ENCODE measurements at regions not wholly inside any gene's neighbourhood (a gene's known extent, or its start where the extent isn't known, plus 50 kb on each side); places are given as distances from the start of the nearest gene placed in this dataset.

GRCh38 chr3:107132674-107133073 is 244.6 kb upstream of the CCDC54 start:
- H3K27ac Mint-ChIP-seq (ENCODE audit: unreplicated experiment): no peak overlapping the region
- H3K36me3 Mint-ChIP-seq (ENCODE audit: low read depth): no peaks in the 10 kb centered on the region
- H3K27me3 Mint-ChIP-seq (ENCODE audit: low read depth): no peaks in the 10 kb centered on the region
- TF ChIP-seq CTCF (IDR thresholded peaks at IDR 0.05): no peak
- H3K4me1 Mint-ChIP-seq (ENCODE audit: low read depth): peaks cover 13% of the 10 kb centered on the region
- no peak for DNase-seq (ENCODE audit: low spot score)
- no peaks in the 10 kb centered on the region for H3K9me3 Mint-ChIP-seq (ENCODE audit: low read depth)
- H3K4me3 Mint-ChIP-seq (ENCODE audit: unreplicated experiment): no peak overlapping the region

DNA sequence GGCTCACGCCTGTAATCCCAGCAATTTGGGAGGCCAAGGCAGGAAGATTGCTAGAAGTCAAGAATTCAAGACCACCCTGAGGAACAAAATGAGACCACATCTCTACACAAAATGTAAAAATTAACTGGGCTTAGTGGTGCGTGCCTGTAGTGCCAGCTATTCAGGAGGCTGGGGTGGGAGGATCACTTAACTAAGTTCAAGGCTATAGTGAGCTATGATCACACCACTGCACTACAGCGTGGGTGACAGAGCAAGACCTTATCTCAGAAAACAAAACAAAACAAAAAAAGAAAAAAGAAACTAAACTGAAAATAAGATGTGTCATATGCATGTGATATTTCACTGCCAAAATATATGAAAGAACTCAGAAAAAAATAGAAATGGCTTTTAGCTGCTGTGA is 243.3 kb upstream of the CCDC54 start:
- no peak for DNase-seq (ENCODE audit: low spot score)
- Mint-ChIP-seq H3K4me1 (ENCODE audit: low read depth) (peaks cover 12% of the 10 kb centered on the region), H3K36me3 (ENCODE audit: low read depth) (no peaks in the 10 kb centered on the region), H3K4me3 (ENCODE audit: unreplicated experiment) (no peak overlapping the region), H3K27me3 (ENCODE audit: low read depth) (no peaks in the 10 kb centered on the region), H3K27ac (ENCODE audit: unreplicated experiment) (no peak overlapping the region), H3K9me3 (ENCODE audit: low read depth) (no peaks in the 10 kb centered on the region)
- no peak for TF ChIP-seq CTCF (IDR thresholded peaks at IDR 0.05)

GRCh38 chr3:107142171-107142570 is 235.1 kb upstream of the CCDC54 start:
- Mint-ChIP-seq H3K4me1 (ENCODE audit: low read depth) (no peaks in the 10 kb centered on the region), H3K9me3 (ENCODE audit: low read depth) (peaks cover 9% of the 10 kb centered on the region), H3K4me3 (ENCODE audit: unreplicated experiment) (no peak overlapping the region), H3K27ac (ENCODE audit: unreplicated experiment) (no peak overlapping the region), H3K36me3 (ENCODE audit: low read depth) (peaks cover 3% of the 10 kb centered on the region), H3K27me3 (ENCODE audit: low read depth) (no peaks in the 10 kb centered on the region)
- no peak for TF ChIP-seq CTCF (IDR thresholded peaks at IDR 0.05)
- no peak for DNase-seq (ENCODE audit: low spot score)

DNA sequence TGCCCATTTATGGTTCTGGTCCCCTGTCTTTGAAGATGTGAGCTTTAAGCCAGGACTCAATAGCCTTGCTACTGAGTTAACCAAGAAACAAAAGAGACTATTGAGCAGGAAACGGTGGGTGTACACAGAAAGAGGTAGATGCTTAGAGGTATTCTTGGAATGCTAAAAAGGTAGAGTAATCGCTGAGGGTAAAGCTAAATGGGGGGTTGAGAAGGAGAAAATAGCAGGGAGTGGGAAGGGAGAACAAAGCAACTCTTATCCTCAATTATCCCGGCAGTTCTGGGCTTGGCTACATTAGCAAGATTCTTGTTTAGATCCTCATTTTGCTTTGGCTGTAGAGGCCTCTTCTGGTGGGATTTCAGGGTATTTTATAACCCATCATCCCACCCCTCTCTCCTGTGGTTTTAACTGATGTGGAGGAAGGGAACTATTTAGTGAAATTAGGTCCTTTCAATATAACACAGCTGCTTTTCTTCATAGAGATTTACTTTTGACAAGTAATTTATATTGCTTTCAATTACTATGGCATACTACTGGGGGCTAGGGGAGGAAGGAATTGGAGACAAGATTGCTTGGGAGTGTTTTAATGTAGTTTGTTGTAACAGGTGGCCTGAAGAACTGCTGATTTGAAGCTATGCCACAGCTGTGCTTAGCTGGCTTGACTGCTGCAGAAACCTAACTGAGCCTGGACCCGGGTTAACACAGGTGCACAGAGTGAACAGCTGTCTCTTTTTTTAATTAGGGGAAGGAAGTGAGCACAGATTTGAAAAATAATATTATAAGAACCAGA is 234.3 kb upstream of the CCDC54 start:
- Mint-ChIP-seq H3K27ac (ENCODE audit: unreplicated experiment) (no peak overlapping the region), H3K36me3 (ENCODE audit: low read depth) (peaks cover 3% of the 10 kb centered on the region), H3K4me3 (ENCODE audit: unreplicated experiment) (no peak overlapping the region), H3K27me3 (ENCODE audit: low read depth) (no peaks in the 10 kb centered on the region), H3K9me3 (ENCODE audit: low read depth) (peaks cover 9% of the 10 kb centered on the region), H3K4me1 (ENCODE audit: low read depth) (no peaks in the 10 kb centered on the region)
- no peak for DNase-seq (ENCODE audit: low spot score)
- TF ChIP-seq CTCF (IDR thresholded peaks at IDR 0.05): no peak

- peaks cover 11% of the 10 kb centered on the region for H3K9me3 Mint-ChIP-seq (ENCODE audit: low read depth)
- H3K4me1 Mint-ChIP-seq (ENCODE audit: low read depth): no peaks in the 10 kb centered on the region
- no peak overlapping the region for H3K4me3 Mint-ChIP-seq (ENCODE audit: unreplicated experiment)
- H3K36me3 Mint-ChIP-seq (ENCODE audit: low read depth): peaks cover 3% of the 10 kb centered on the region
- no peak for DNase-seq (ENCODE audit: low spot score)
- no peaks in the 10 kb centered on the region for H3K27me3 Mint-ChIP-seq (ENCODE audit: low read depth)
- no peak overlapping the region for H3K27ac Mint-ChIP-seq (ENCODE audit: unreplicated experiment)
- no peak for TF ChIP-seq CTCF (IDR thresholded peaks at IDR 0.05)
Measured at GRCh38 chr3:107150675-107151074, 226.6 kb upstream of the CCDC54 start.

Data from chondrocyte (in vitro differentiated cells).